ENCODE measurements at regions not wholly inside any gene's neighbourhood (a gene's known extent, or its start where the extent isn't known, plus 50 kb on each side); places are given as distances from the start of the nearest gene placed in this dataset.

GRCh38 chr15:96089405-96090058 lies 241.0 kb upstream of the NR2F2 start:
- Mint-ChIP-seq H3K27me3 (peaks cover 21% of the 10 kb centered on the region), H3K9me3 (no peaks in the 10 kb centered on the region), H3K36me3 (ENCODE audit: low read depth) (no peaks in the 10 kb centered on the region), H3K4me1 (no peaks in the 10 kb centered on the region), H3K27ac (no peak overlapping the region), H3K4me3 (no peak overlapping the region)
- ATAC-seq (no peak), DNase-seq (no peak)

GRCh38 chr15:96092186-96092585 lies 238.3 kb upstream of the NR2F2 start:
- ATAC-seq = no peak
- H3K9me3 Mint-ChIP-seq = no peaks in the 10 kb centered on the region
- H3K27me3 Mint-ChIP-seq = peaks cover 16% of the 10 kb centered on the region
- no peaks in the 10 kb centered on the region for H3K36me3 Mint-ChIP-seq (ENCODE audit: low read depth)
- H3K4me1 Mint-ChIP-seq = no peaks in the 10 kb centered on the region
- DNase-seq = no peak
- H3K27ac Mint-ChIP-seq = no peak overlapping the region
- H3K4me3 Mint-ChIP-seq = no peak overlapping the region

DNA sequence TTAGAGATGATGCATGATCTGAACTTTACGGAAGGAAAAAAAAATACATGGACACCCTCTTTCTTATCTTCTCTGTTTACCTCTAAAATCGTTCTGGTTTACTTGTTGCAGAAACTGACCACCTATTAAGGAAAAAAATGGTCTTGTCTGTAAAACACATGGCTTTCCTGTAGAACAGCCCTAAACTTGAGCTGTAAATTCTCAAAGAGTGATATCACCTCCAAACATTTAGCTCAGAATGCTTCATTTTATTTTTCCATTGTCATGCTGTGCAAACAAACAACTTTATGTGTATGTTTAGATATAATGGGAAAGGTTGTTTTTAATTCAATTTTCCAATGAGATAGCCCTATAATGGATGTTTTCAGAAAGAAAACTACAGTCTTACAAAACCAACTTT lies 237.4 kb upstream of the NR2F2 start:
- Mint-ChIP-seq H3K27me3 (peaks cover 16% of the 10 kb centered on the region), H3K9me3 (no peaks in the 10 kb centered on the region), H3K27ac (no peak overlapping the region), H3K4me1 (no peaks in the 10 kb centered on the region), H3K36me3 (ENCODE audit: low read depth) (no peaks in the 10 kb centered on the region), H3K4me3 (no peak overlapping the region)
- DNase-seq (no peak), ATAC-seq (no peak)

- H3K36me3 Mint-ChIP-seq (ENCODE audit: low read depth) = no peaks in the 10 kb centered on the region
- no peak for ATAC-seq
- DNase-seq = no peak
- no peak overlapping the region for H3K4me3 Mint-ChIP-seq
- H3K27me3 Mint-ChIP-seq = peaks cover 10% of the 10 kb centered on the region
- no peaks in the 10 kb centered on the region for H3K9me3 Mint-ChIP-seq
- no peaks in the 10 kb centered on the region for H3K4me1 Mint-ChIP-seq
- H3K27ac Mint-ChIP-seq = no peak overlapping the region
These were observed 232.8 kb upstream of the NR2F2 start for GRCh38 chr15:96097661-96098060.

- Mint-ChIP-seq H3K27ac (no peak overlapping the region), H3K4me1 (no peaks in the 10 kb centered on the region), H3K4me3 (no peak overlapping the region), H3K27me3 (peaks cover 3% of the 10 kb centered on the region), H3K36me3 (ENCODE audit: low read depth) (no peaks in the 10 kb centered on the region), H3K9me3 (peaks cover 3% of the 10 kb centered on the region)
- no peak for DNase-seq
- no peak for ATAC-seq
These were observed 227.9 kb upstream of the NR2F2 start for GRCh38 chr15:96102631-96103030.

DNA sequence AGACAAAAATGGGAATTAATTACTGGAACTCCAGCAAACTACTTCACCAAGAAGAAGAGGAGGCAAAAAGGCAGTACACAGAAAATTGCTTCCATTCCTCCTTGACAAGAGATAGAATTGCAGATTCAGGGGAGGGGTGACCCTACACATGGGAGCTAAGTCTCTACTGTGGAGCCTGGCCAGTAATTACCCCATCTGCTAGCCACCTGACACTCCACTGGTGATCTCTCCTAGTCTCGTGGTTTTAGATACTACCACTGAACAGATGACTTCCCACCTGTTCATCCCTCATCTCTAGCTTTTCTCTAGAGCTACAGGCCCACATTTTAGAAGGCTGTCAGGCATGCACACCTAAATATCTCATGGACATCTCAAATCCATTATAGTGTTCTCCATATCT lies 224.3 kb upstream of the NR2F2 start:
- Mint-ChIP-seq H3K27ac (no peak overlapping the region), H3K4me3 (no peak overlapping the region), H3K36me3 (ENCODE audit: low read depth) (no peaks in the 10 kb centered on the region), H3K4me1 (no peaks in the 10 kb centered on the region), H3K9me3 (peaks cover 3% of the 10 kb centered on the region), H3K27me3 (no peaks in the 10 kb centered on the region)
- DNase-seq (no peak), ATAC-seq (no peak)

DNA sequence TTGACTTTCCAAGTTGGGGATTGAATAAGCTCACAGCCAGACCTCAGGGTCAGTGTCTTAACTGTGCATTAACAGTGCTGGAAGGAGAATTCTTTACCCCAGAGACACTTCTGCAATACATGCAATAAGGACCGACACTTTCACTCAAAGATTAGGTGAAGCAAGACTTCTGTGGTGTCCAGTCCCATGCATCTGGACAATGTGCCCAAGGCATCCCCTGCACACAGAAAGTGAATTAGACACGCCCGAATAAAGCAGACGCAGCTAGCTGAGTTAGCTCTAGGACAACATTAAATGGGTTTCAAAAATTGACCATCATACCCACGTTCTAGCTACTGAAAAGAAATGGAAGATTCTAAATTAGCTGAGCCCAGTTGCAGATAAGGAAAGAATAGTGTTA lies 223.9 kb upstream of the NR2F2 start:
- no peaks in the 10 kb centered on the region for H3K4me1 Mint-ChIP-seq
- H3K9me3 Mint-ChIP-seq = peaks cover 3% of the 10 kb centered on the region
- H3K27me3 Mint-ChIP-seq = no peaks in the 10 kb centered on the region
- no peak for DNase-seq
- no peak overlapping the region for H3K27ac Mint-ChIP-seq
- H3K36me3 Mint-ChIP-seq (ENCODE audit: low read depth) = no peaks in the 10 kb centered on the region
- no peak for ATAC-seq
- H3K4me3 Mint-ChIP-seq = no peak overlapping the region

GRCh38 chr15:96107916-96108315 lies 222.6 kb upstream of the NR2F2 start:
- Mint-ChIP-seq H3K27me3 (no peaks in the 10 kb centered on the region), H3K9me3 (peaks cover 1% of the 10 kb centered on the region), H3K27ac (no peak overlapping the region), H3K4me3 (no peak overlapping the region), H3K4me1 (no peaks in the 10 kb centered on the region), H3K36me3 (ENCODE audit: low read depth) (no peaks in the 10 kb centered on the region)
- no peak for ATAC-seq
- DNase-seq = no peak

DNA sequence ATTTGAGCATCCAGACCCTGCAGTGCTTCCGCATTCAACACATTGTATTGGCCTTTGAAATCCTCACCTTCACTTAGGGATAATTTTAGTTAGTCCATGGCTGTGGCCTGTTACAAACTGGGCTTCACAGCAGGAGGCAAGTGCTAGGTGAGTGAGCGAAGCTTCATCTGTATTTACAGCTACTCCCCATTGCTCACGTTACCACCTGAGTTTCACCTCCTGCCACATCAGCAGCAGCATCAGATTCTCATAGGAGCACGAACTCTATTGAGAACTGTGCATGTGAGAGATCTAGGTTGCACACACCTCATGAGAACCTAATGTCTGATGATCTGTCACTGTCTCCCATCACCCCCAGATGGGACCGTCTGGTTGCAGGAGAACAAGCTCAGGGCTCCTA lies 222.1 kb upstream of the NR2F2 start:
- Mint-ChIP-seq H3K27ac (no peak overlapping the region), H3K4me3 (no peak overlapping the region), H3K36me3 (ENCODE audit: low read depth) (no peaks in the 10 kb centered on the region), H3K27me3 (no peaks in the 10 kb centered on the region), H3K9me3 (no peaks in the 10 kb centered on the region), H3K4me1 (no peaks in the 10 kb centered on the region)
- DNase-seq = no peak
- no peak for ATAC-seq

DNA sequence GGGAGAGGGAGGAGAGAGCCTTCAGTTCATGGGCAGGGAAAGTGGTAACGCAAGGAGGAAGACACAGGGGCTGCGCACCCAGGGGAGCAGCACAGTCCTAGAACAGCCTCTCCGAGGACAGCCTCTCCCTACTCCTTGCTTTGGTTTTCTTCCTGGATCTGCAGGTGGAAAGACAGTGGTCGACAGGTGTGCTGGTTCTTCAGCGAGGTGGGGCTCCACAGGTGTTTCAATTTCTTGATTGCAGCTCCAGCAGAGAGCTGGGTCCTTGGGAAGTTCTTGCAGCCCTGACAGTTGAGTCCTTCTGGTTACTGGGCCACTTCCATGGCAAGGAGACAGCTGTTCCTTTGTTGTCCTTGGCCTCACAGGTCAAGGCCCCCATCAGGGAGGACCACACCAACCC lies 220.7 kb upstream of the NR2F2 start:
- ATAC-seq = no peak
- Mint-ChIP-seq H3K4me3 (no peak overlapping the region), H3K36me3 (ENCODE audit: low read depth) (no peaks in the 10 kb centered on the region), H3K4me1 (no peaks in the 10 kb centered on the region), H3K27me3 (no peaks in the 10 kb centered on the region), H3K27ac (no peak overlapping the region), H3K9me3 (no peaks in the 10 kb centered on the region)
- DNase-seq = no peak

- no peaks in the 10 kb centered on the region for H3K9me3 Mint-ChIP-seq
- ATAC-seq = no peak
- H3K4me3 Mint-ChIP-seq = no peak overlapping the region
These were observed 218.5 kb upstream of the NR2F2 start for GRCh38 chr15:96112018-96112417.

GRCh38 chr15:96115642-96116041 lies 214.9 kb upstream of the NR2F2 start:
- no peak overlapping the region for H3K4me3 Mint-ChIP-seq
- peaks cover 9% of the 10 kb centered on the region for H3K27me3 Mint-ChIP-seq
- ATAC-seq (no peak), DNase-seq (no peak)
- H3K9me3 Mint-ChIP-seq = no peaks in the 10 kb centered on the region
- H3K27ac Mint-ChIP-seq = no peak overlapping the region
- H3K36me3 Mint-ChIP-seq (ENCODE audit: low read depth) = no peaks in the 10 kb centered on the region
- no peaks in the 10 kb centered on the region for H3K4me1 Mint-ChIP-seq

More at GRCh38 chr15:96112018-96112417, 218.5 kb upstream of the NR2F2 start:
- Mint-ChIP-seq H3K27me3 (peaks cover 9% of the 10 kb centered on the region), H3K27ac (no peak overlapping the region), H3K36me3 (ENCODE audit: low read depth) (no peaks in the 10 kb centered on the region), H3K4me1 (no peaks in the 10 kb centered on the region)
- DNase-seq = no peak

DNA sequence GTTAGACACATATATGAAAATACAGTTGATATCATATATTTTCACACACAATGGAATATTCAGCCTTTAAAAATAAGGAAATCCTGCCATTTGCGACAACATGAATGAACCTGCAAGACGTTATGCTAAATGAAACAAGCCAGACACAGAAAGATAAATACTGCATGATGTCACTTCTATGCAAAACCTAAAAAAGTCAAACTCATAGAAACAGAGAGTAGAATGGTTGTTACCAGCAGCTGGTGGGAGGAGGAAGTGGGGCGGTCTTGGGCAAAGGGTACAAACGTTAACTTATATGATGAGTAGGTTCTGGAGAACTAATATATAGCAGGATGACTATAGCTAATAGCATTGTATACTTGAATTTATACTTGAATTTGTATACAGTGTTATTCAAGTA lies 213.2 kb upstream of the NR2F2 start:
- no peaks in the 10 kb centered on the region for H3K36me3 Mint-ChIP-seq (ENCODE audit: low read depth)
- no peak for ATAC-seq
- H3K27ac Mint-ChIP-seq = no peak overlapping the region
- no peak for DNase-seq
- H3K9me3 Mint-ChIP-seq = no peaks in the 10 kb centered on the region
- H3K4me3 Mint-ChIP-seq = no peak overlapping the region
- peaks cover 9% of the 10 kb centered on the region for H3K27me3 Mint-ChIP-seq
- H3K4me1 Mint-ChIP-seq = no peaks in the 10 kb centered on the region

- H3K4me1 Mint-ChIP-seq = no peaks in the 10 kb centered on the region
- no peak overlapping the region for H3K4me3 Mint-ChIP-seq
- no peaks in the 10 kb centered on the region for H3K9me3 Mint-ChIP-seq
- no peak for DNase-seq
- H3K36me3 Mint-ChIP-seq (ENCODE audit: low read depth) = no peaks in the 10 kb centered on the region
- H3K27ac Mint-ChIP-seq = no peak overlapping the region
- no peak for ATAC-seq
- peaks cover 9% of the 10 kb centered on the region for H3K27me3 Mint-ChIP-seq
These were observed 210.8 kb upstream of the NR2F2 start for GRCh38 chr15:96119734-96120133.

DNA sequence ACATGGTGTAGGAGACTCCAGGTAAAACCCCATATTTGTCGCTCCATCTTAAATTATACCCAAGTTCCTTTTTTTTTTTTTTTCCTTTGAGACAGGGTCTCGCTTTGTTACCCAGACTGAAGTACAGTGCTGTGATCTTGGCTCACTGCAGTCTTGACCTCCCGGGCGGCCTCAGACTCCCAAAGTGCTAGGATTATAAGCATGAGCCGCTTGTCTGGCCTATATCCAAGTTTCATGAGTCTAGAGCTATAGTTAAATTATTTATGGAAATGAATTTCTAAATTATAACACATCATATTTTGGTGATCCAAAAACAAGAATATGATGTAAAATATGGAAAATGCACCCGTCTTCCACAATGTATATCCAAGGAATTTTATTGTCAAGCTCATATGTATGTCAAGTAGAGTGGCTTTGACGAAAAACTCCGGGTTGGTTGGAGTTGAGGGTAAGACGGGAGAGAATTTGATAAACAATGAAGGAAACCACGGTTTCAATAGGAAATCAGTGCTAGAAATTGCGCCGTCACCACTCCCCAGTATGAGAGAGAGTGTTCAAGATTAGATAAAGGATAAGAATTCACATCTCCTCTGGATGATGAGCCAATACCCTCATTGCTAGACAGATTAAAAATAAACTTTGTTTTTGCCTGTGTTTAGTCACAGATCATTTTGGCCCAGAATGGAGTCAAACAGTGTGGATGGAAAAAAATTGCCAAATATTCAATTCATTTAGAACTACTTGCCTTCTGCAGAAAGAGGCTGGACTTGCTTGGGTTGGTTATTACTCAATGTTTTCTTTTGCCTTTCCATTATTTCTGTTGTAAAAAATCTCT lies 209.2 kb upstream of the NR2F2 start:
- no peak overlapping the region for H3K4me3 Mint-ChIP-seq
- H3K4me1 Mint-ChIP-seq = no peaks in the 10 kb centered on the region
- DNase-seq (no peak), ATAC-seq (no peak)
- no peaks in the 10 kb centered on the region for H3K9me3 Mint-ChIP-seq
- H3K27me3 Mint-ChIP-seq = peaks cover 3% of the 10 kb centered on the region
- no peaks in the 10 kb centered on the region for H3K36me3 Mint-ChIP-seq (ENCODE audit: low read depth)
- H3K27ac Mint-ChIP-seq = no peak overlapping the region

All from activated naive CD8-positive, alpha-beta T cell treated with anti-CD3 and anti-CD28 coated beads, Interleukin-2, amount 50 U/mL, for 24 hours (primary cell).